Fibroblast of mammary gland (primary cell): ENCODE measurements at regions not wholly inside any gene's neighbourhood (a gene's known extent, or its start where the extent isn't known, plus 50 kb on each side); places are given as distances from the start of the nearest gene placed in this dataset.
"Not testable (repeated sequence)": the region's sequence is repeated elsewhere in the genome, so short reads cannot be mapped to it uniquely, and the experiment has no call there.

Experiments
- DNase-seq: peaks from one replicate; pipeline ENCODE4 v3.0.0-alpha.2; 2010; ENCODE audit warnings: low read depth
- H3K4me3 ChIP-seq: 2 replicates; pipeline ENCODE4 v1.5.1; 2011; ENCODE audit warnings: low read depth, mild to moderate bottlenecking, low read length, moderate library complexity; ENCODE audit not compliant: control insufficient read depth
- CTCF ChIP-seq: conservative IDR thresholded peaks from 2 replicates; pipeline ENCODE4 v1.5.1; 2011; ENCODE audit warnings: low read depth, low read length, inconsistent platforms; ENCODE audit not compliant: control insufficient read depth, insufficient read depth

- H3K4me3 ChIP-seq: no peak overlapping the region
- no peak for TF ChIP-seq CTCF
- no peak for DNase-seq
Observed at GRCh38 chr6:55950071-55950814, 74.9 kb upstream of the BMP5 start.

DNA sequence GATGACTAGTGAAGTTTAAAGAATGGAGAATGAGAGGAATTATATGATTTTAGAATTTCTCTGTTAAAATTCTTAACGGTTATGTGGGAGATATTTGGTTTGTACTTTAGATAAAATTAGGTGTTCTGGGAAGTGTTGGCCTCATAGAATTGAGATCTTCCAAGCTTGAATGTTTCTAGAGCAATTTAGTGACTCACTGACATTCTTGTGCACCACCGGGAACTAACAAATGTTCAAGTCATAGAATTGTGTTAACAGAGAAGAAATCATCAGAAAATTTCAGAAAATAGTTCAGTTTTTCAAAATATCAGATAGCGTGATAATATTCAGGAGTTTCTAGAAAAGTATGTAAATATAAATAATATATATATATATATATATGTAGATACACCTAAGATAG, 67.9 kb upstream of the BMP5 start:
- peak; percentile 56 for DNase-seq
- no peak overlapping the region for H3K4me3 ChIP-seq
- no peak for TF ChIP-seq CTCF

- peak; percentile 38 for TF ChIP-seq CTCF
- H3K4me3 ChIP-seq: no peak overlapping the region
- DNase-seq: peak; percentile 28
Observed at GRCh38 chr6:55941702-55942101, 66.3 kb upstream of the BMP5 start.

GRCh38 chr6:55937951-55938690, 62.7 kb upstream of the BMP5 start:
- no peak for TF ChIP-seq CTCF
- no peak for DNase-seq
- H3K4me3 ChIP-seq: no peak overlapping the region

DNA sequence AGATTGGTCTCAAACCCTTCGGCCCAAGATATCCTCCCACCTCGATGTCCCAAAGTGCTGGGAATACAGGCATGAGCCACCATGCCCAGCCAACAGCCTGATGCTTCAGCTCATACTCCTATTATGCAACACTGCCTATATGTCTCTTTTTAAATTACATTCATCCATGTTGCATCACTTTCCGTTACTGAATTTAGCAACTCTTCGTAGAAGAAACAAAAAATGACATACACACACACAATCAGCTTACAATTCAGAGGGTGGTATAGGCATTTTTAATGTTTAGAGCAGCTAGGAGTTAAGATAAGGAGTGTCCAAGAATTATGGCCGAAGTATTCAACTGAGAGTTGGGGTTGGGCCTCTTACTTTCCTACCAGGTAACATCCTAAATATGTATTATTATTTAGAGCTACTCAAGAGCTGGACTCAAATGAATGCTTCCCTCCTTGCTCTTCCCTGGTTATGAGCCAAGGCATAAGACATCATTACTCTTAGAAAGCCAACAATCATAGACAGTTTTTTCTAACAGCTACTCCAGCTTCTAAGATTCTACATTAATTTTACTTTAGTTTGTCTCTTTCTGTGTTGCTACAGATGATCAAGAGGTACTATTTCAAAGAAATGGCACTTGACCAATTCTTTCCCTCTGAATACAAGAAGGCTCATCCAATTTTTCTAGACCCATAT, 62.0 kb upstream of the BMP5 start:
- no peak overlapping the region for H3K4me3 ChIP-seq
- no peak for TF ChIP-seq CTCF
- no peak for DNase-seq

- no peak overlapping the region for H3K4me3 ChIP-seq
- DNase-seq: no peak
- no peak for TF ChIP-seq CTCF
Observed at GRCh38 chr6:55931101-55931500, 55.7 kb upstream of the BMP5 start.

DNA sequence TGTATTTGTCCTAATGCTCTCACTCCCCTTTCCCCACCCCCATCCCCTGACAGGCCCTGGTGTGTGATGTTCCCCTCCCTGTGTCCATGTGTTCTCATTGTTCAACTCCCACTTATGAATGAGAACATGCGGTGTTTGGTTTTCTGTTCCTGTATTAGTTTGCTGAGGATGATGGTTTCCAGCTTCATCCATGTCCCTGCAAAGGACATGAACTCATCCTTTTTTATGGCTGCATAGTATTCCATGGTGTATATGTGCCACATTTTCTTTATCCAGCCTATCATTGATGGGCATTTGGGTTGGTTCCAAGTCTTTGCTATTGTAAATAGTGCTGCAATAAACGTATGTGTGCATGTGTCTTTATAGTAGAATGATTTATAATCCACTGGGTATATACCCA, 52.3 kb upstream of the BMP5 start:
- not testable (repeated sequence) for DNase-seq, H3K4me3 ChIP-seq
